Fibroblast of lung (primary cell): ENCODE measurements at regions not wholly inside any gene's neighbourhood (a gene's known extent, or its start where the extent isn't known, plus 50 kb on each side); places are given as distances from the start of the nearest gene placed in this dataset.

ENCODE experiments used
- DNase-seq, 2 donors: peaks; one replicate each; pipeline versions ENCODE4 v3.0.0 to v3.0.0-alpha.2; 2010; ENCODE audit warnings: low read depth in 2 of 2
- H2AFZ ChIP-seq: 2 replicates; pipeline ENCODE4 v1.5.1; 2012; ENCODE audit warnings: low read length, control low read depth, inconsistent platforms
- H3K27ac ChIP-seq: 2 replicates; pipeline ENCODE4 v1.5.1; 2011; ENCODE audit warnings: low read length, control low read depth; ENCODE audit not compliant: insufficient read depth
- H3K27me3 ChIP-seq: 2 replicates; pipeline ENCODE4 v1.5.1; 2011; ENCODE audit warnings: mild to moderate bottlenecking, low read length; ENCODE audit not compliant: control insufficient read depth, insufficient read depth
- H3K36me3 ChIP-seq: 2 replicates; pipeline ENCODE4 v1.5.1; 2011; ENCODE audit warnings: low read length; ENCODE audit not compliant: control insufficient read depth, insufficient read depth
- H3K4me1 ChIP-seq: 2 replicates; pipeline ENCODE4 v1.5.1; 2011; ENCODE audit warnings: low read length; ENCODE audit not compliant: control insufficient read depth, insufficient read depth; ENCODE audit errors: extremely low read depth
- H3K4me2 ChIP-seq: 2 replicates; pipeline ENCODE4 v1.5.1; 2011; ENCODE audit warnings: low read length, control low read depth; ENCODE audit not compliant: insufficient read depth; ENCODE audit errors: extremely low read depth
- H3K4me3 ChIP-seq, 4 experiments: fragments of 200-600 bp in 1 of 4; sonication (generic) in 1 of 4; replicated peaks in 1 of 4; 2 replicates each; pipeline ENCODE4 v1.5.1; 2011 to 2016; ENCODE audit warnings: low read length in 4 of 4, low read depth in 3 of 4, mild to moderate bottlenecking in 3 of 4, control low read depth in 2 of 4, inconsistent platforms in 1 of 4, mixed read lengths in 1 of 4; ENCODE audit not compliant: insufficient read depth in 1 of 4; ENCODE audit errors: control extremely low read depth in 1 of 4
- H3K79me2 ChIP-seq: 2 replicates; pipeline ENCODE4 v1.5.1; 2012; ENCODE audit warnings: mild to moderate bottlenecking, low read length, inconsistent platforms; ENCODE audit not compliant: control insufficient read depth, insufficient read depth
- H3K9ac ChIP-seq: 2 replicates; pipeline ENCODE4 v1.5.1; 2011; ENCODE audit warnings: mild to moderate bottlenecking, low read length, control low read depth; ENCODE audit not compliant: insufficient read depth
- H3K9me3 ChIP-seq: 2 replicates; pipeline ENCODE4 v1.5.1; 2012; ENCODE audit warnings: low read depth, low read length; ENCODE audit not compliant: control insufficient read depth, insufficient read depth
- H4K20me1 ChIP-seq: 2 replicates; pipeline ENCODE4 v1.5.1; 2011; ENCODE audit warnings: low read length; ENCODE audit not compliant: control insufficient read depth, insufficient read depth; ENCODE audit errors: extremely low read depth
- EZH2 ChIP-seq: IDR thresholded peaks from 2 replicates; pipeline ENCODE4 v1.5.1; 2012; ENCODE audit warnings: low read length, control low read depth, mild to moderate bottlenecking; ENCODE audit errors: missing control alignments
- TF ChIP-seq, protein P1 (sequence below), 2 donors: IDR thresholded peaks in 1 of 2; conservative IDR thresholded peaks in 1 of 2; 1 replicate in 1 of 2; 2 replicates in 1 of 2; pipeline ENCODE4 v1.5.1; 2011 to 2012; ENCODE audit warnings: low read length in 2 of 2, control low read depth in 1 of 2, inconsistent platforms in 1 of 2, low read depth in 1 of 2, mild to moderate bottlenecking in 1 of 2

GRCh38 chr7:119748991-119749390 is 524.0 kb upstream of the KCND2 start:
- Histone ChIP-seq H4K20me1 (no peaks in the 10 kb centered on the region), H3K36me3 (no peaks in the 10 kb centered on the region), H2AFZ (no peak overlapping the region), H3K9ac (no peak overlapping the region), H3K27me3 (no peaks in the 10 kb centered on the region), H3K4me2 (no peak overlapping the region), H3K9me3 (no peaks in the 10 kb centered on the region), H3K79me2 (no peaks in the 10 kb centered on the region), H3K4me1 (no peaks in the 10 kb centered on the region), H3K4me3 (no peak overlapping the region), H3K27ac (no peak overlapping the region)
- no peak for DNase-seq
- no peak for TF ChIP-seq EZH2
- TF ChIP-seq, protein P1, sequence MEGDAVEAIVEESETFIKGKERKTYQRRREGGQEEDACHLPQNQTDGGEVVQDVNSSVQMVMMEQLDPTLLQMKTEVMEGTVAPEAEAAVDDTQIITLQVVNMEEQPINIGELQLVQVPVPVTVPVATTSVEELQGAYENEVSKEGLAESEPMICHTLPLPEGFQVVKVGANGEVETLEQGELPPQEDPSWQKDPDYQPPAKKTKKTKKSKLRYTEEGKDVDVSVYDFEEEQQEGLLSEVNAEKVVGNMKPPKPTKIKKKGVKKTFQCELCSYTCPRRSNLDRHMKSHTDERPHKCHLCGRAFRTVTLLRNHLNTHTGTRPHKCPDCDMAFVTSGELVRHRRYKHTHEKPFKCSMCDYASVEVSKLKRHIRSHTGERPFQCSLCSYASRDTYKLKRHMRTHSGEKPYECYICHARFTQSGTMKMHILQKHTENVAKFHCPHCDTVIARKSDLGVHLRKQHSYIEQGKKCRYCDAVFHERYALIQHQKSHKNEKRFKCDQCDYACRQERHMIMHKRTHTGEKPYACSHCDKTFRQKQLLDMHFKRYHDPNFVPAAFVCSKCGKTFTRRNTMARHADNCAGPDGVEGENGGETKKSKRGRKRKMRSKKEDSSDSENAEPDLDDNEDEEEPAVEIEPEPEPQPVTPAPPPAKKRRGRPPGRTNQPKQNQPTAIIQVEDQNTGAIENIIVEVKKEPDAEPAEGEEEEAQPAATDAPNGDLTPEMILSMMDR (conservative IDR thresholded peaks at IDR 0.05 in 1 of 2, IDR thresholded peaks at IDR 0.05 in 1 of 2; ENCODE audit: low read depth in 1 of 2, low read length in 2 of 2) = no peak

- Histone ChIP-seq H3K27me3 (no peaks in the 10 kb centered on the region), H3K36me3 (no peaks in the 10 kb centered on the region), H3K4me1 (no peaks in the 10 kb centered on the region), H3K79me2 (no peaks in the 10 kb centered on the region), H4K20me1 (no peaks in the 10 kb centered on the region), H3K27ac (no peak overlapping the region), H2AFZ (no peak overlapping the region), H3K4me2 (no peak overlapping the region), H3K4me3 (no peak overlapping the region), H3K9me3 (no peaks in the 10 kb centered on the region), H3K9ac (no peak overlapping the region)
- no peak for DNase-seq
- TF ChIP-seq EZH2 = no peak
- TF ChIP-seq, protein P1 (conservative IDR thresholded peaks at IDR 0.05 in 1 of 2, IDR thresholded peaks at IDR 0.05 in 1 of 2; ENCODE audit: low read depth in 1 of 2, low read length in 2 of 2) = no peak
These were observed 516.3 kb upstream of the KCND2 start for GRCh38 chr7:119756687-119757086.

- TF ChIP-seq, protein P1 (conservative IDR thresholded peaks at IDR 0.05 in 1 of 2, IDR thresholded peaks at IDR 0.05 in 1 of 2; ENCODE audit: low read depth in 1 of 2, low read length in 2 of 2) = no peak
- no peak for TF ChIP-seq EZH2
- no peak overlapping the region for H2AFZ ChIP-seq
- H3K9me3 ChIP-seq = no peaks in the 10 kb centered on the region
- no peaks in the 10 kb centered on the region for H3K36me3 ChIP-seq
- no peak overlapping the region for H3K4me2 ChIP-seq
- no peaks in the 10 kb centered on the region for H3K4me1 ChIP-seq
- no peaks in the 10 kb centered on the region for H4K20me1 ChIP-seq
- no peaks in the 10 kb centered on the region for H3K79me2 ChIP-seq
- no peak overlapping the region for H3K4me3 ChIP-seq
- no peak for DNase-seq
- H3K27ac ChIP-seq = no peak overlapping the region
- H3K27me3 ChIP-seq = no peaks in the 10 kb centered on the region
- H3K9ac ChIP-seq = no peak overlapping the region
These were observed 514.7 kb upstream of the KCND2 start for GRCh38 chr7:119758254-119758653.
